A549 (cell line): ENCODE measurements at regions not wholly inside any gene's neighbourhood (a gene's known extent, or its start where the extent isn't known, plus 50 kb on each side); places are given as distances from the start of the nearest gene placed in this dataset.

Experiments
- ATAC-seq, 2 experiments: fragments of 200-7000 bp in 1 of 2; fragments of >200 bp in 1 of 2; cut with Nextera tagmentation in 1 of 2; cut with Tn5 transposase in 1 of 2; 3 replicates each; pipeline versions ENCODE4 v1.8.0 to v1.9.1; 2018 to 2020; ENCODE audit warnings: mild to moderate bottlenecking in 1 of 2, moderate library complexity in 1 of 2
- CTCF ChIA-PET: fragments of 300-600 bp; sonication (Branson Sonifier 250); formaldehyde crosslinking; extraction: SDS; loops from one replicate; lab custom pipeline; 2021; ENCODE audit warnings: antibody characterized with exemption, inconsistent platforms; lab: Yijun Ruan, JAX
- POLR2A ChIA-PET: fragments of 350-600 bp; formaldehyde crosslinking; extraction: SDS; loops from one replicate; lab custom pipeline; 2021; ENCODE audit warnings: antibody characterized with exemption, inconsistent platforms; lab: Yijun Ruan, JAX
- DNase-seq, 2 experiments: peaks; one replicate each; pipeline versions ENCODE4 v3.0.0 to v3.0.0-alpha.2; 2011 to 2016; ENCODE audit warnings: low read depth in 1 of 2, low spot score in 1 of 2
- FAIRE-seq: peaks from 2 replicates; lab custom pipeline; 2011; peaks lifted over from hg19 to GRCh38; lab: Jason Lieb, UNC
- H3K27ac ChIP-seq, 2 experiments: fragments of >200 bp; sonication (Bioruptor Twin); formaldehyde crosslinking; 3 replicates each; pipeline ENCODE4 v1.5.1; 2016 to 2017
- H3K4me1 ChIP-seq: fragments of >200 bp; sonication (Bioruptor Twin); formaldehyde crosslinking; 3 replicates; pipeline ENCODE4 v1.6.1; 2016
- H3K4me2 ChIP-seq: fragments of >200 bp; sonication (Bioruptor Twin); formaldehyde crosslinking; 3 replicates; pipeline ENCODE4 v1.6.1; 2016
- H3K4me3 ChIP-seq: fragments of >200 bp; sonication (Bioruptor Twin); formaldehyde crosslinking; 3 replicates; pipeline ENCODE4 v1.5.1; 2016
- H3K9me3 ChIP-seq: fragments of >200 bp; sonication (Bioruptor Twin); formaldehyde crosslinking; 3 replicates; pipeline ENCODE4 v1.6.1; 2016
- CBX8 ChIP-seq: fragments of 200-600 bp; sonication (generic); IDR thresholded peaks from 2 replicates; pipeline ENCODE4 v1.6.1; 2016
- CEBPB ChIP-seq, 2 experiments: fragments of >200 bp in 1 of 2; sonication (Bioruptor Twin) in 1 of 2; formaldehyde crosslinking in 1 of 2; IDR thresholded peaks; 2 replicates each; pipeline ENCODE4 v1.6.1; 2012 to 2016
- EHMT2 ChIP-seq: fragments of 200-600 bp; sonication (generic); IDR thresholded peaks from 2 replicates; pipeline ENCODE4 v1.6.1; 2016; ENCODE audit warnings: antibody characterized with exemption, low read depth, mild to moderate bottlenecking, moderate library complexity
- EP300 ChIP-seq, 2 experiments: fragments of >200 bp; sonication (Bioruptor Twin); formaldehyde crosslinking; IDR thresholded peaks; 2 replicates in 1 of 2; 3 replicates in 1 of 2; pipeline ENCODE4 v1.6.1; 2016 to 2017
- ESRRA ChIP-seq: fragments of 150-350 bp; IDR thresholded peaks from 2 replicates; pipeline ENCODE4 v1.6.1; 2014; ENCODE audit warnings: mild to moderate bottlenecking, low read length, borderline replicate concordance
- FOSL2 ChIP-seq, 2 experiments: fragments of 450-650 bp in 1 of 2; fragments of >200 bp in 1 of 2; sonication (Bioruptor Twin) in 1 of 2; formaldehyde crosslinking; IDR thresholded peaks; 2 replicates each; pipeline versions ENCODE4 v1.5.0 to v1.6.1; 2016 to 2020; ENCODE audit warnings: mild to moderate bottlenecking in 1 of 2, moderate library complexity in 1 of 2
- GATA3 ChIP-seq: IDR thresholded peaks from 2 replicates; pipeline ENCODE4 v1.6.1; 2012; ENCODE audit warnings: borderline replicate concordance
- HOXB13 ChIP-seq: fragments of 250-450 bp; sonication (Bioruptor Pico); IDR thresholded peaks from 2 replicates; pipeline ENCODE4 v1.5.0; 2020; ENCODE audit warnings: low read depth, mild to moderate bottlenecking, moderate library complexity
- JUN ChIP-seq, 2 experiments: fragments of >200 bp; sonication (Bioruptor Twin); formaldehyde crosslinking; IDR thresholded peaks; 2 replicates in 1 of 2; 3 replicates in 1 of 2; pipeline ENCODE4 v1.6.1; 2016 to 2017
- MYC ChIP-seq: IDR thresholded peaks from 2 replicates; pipeline ENCODE4 v1.6.1; 2012; ENCODE audit warnings: mild to moderate bottlenecking, inconsistent platforms, low read length, improper control_type of control experiment, borderline replicate concordance
- NFE2L2 ChIP-seq: fragments of 150-350 bp; conservative IDR thresholded peaks from 2 replicates; pipeline ENCODE4 v1.6.1; 2014; ENCODE audit warnings: low read length
- NR3C1 ChIP-seq: fragments of >200 bp; sonication (Bioruptor Twin); formaldehyde crosslinking; IDR thresholded peaks from 3 replicates; pipeline ENCODE4 v1.6.1; 2017
- POLR2AphosphoS2 ChIP-seq: conservative IDR thresholded peaks from 2 replicates; pipeline ENCODE4 v1.6.1; 2012; ENCODE audit warnings: low read length, improper control_type of control experiment, inconsistent platforms
- RCOR1 ChIP-seq: fragments of 150-350 bp; IDR thresholded peaks from 2 replicates; pipeline ENCODE4 v1.6.1; 2014; ENCODE audit warnings: antibody characterized with exemption, low read length, low read depth
- RNF2 ChIP-seq: fragments of 200-600 bp; sonication (generic); IDR thresholded peaks from 2 replicates; pipeline ENCODE4 v1.6.1; 2016; ENCODE audit warnings: low read depth, mild to moderate bottlenecking, antibody characterized with exemption, moderate library complexity, borderline replicate concordance
- SREBF2 ChIP-seq: fragments of 450-650 bp; IDR thresholded peaks from 2 replicates; pipeline ENCODE4 v1.6.1; 2014; ENCODE audit warnings: mild to moderate bottlenecking, moderate library complexity
- TP53 ChIP-seq: fragments of 250-450 bp; sonication (Bioruptor Pico); IDR thresholded peaks from 2 replicates; pipeline ENCODE4 v1.5.0; 2021; ENCODE audit warnings: mild to moderate bottlenecking, moderate library complexity
- ZSCAN20 ChIP-seq: fragments of 250-450 bp; sonication (Bioruptor Pico); IDR thresholded peaks from 2 replicates; pipeline ENCODE4 v1.8.0; 2022; ENCODE audit warnings: mild to moderate bottlenecking, moderate library complexity
- WGBS: methylation state at CpG from one replicate; pipeline ENCODE4 v1.1.6; 2017; ENCODE audit errors: missing lambda C conversion rate; 5-methylcytosine and 5-hydroxymethylcytosine counted together
- TF ChIP-seq, protein P1 (sequence below): fragments of >200 bp; sonication (Bioruptor Twin); formaldehyde crosslinking; IDR thresholded peaks from 3 replicates; pipeline ENCODE4 v1.6.1; 2016
- TF ChIP-seq, protein P2 (sequence below): IDR thresholded peaks from 2 replicates; pipeline ENCODE4 v1.6.1; 2012; ENCODE audit warnings: low read depth, borderline replicate concordance
- TF ChIP-seq, protein P3 (sequence below): fragments of 250-450 bp; sonication (Bioruptor Pico); IDR thresholded peaks from 2 replicates; pipeline ENCODE4 v1.5.0; 2021; ENCODE audit warnings: mild to moderate bottlenecking, moderate library complexity, borderline replicate concordance

GRCh38 chr2:239546541-239546940, 145.7 kb upstream of the HDAC4 start:
- H3K4me2 ChIP-seq = no peak overlapping the region
- ChIA-PET POLR2A (no interaction called here), CTCF (no interaction called here)
- TF ChIP-seq EP300 (IDR thresholded peaks at IDR 0.05) = no peak
- TF ChIP-seq, protein P1, sequence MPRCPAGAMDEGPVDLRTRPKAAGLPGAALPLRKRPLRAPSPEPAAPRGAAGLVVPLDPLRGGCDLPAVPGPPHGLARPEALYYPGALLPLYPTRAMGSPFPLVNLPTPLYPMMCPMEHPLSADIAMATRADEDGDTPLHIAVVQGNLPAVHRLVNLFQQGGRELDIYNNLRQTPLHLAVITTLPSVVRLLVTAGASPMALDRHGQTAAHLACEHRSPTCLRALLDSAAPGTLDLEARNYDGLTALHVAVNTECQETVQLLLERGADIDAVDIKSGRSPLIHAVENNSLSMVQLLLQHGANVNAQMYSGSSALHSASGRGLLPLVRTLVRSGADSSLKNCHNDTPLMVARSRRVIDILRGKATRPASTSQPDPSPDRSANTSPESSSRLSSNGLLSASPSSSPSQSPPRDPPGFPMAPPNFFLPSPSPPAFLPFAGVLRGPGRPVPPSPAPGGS = no peak
- TF ChIP-seq CBX8 = no peak
- TF ChIP-seq MYC = no peak
- H3K27ac ChIP-seq = no peak overlapping the region
- 21% methylated on average over 9 of the region's 9 CpGs for WGBS
- no peak overlapping the region for H3K4me3 ChIP-seq
- DNase-seq (no peak), ATAC-seq (no peak), FAIRE-seq (no peak)
- H3K4me1 ChIP-seq = no peaks in the 10 kb centered on the region
- H3K9me3 ChIP-seq = no peaks in the 10 kb centered on the region; the same call in 2 of the 3 replicates

GRCh38 chr2:239545741-239546392, 145.0 kb upstream of the HDAC4 start:
- Histone ChIP-seq H3K9me3 (peaks cover 3% of the 10 kb centered on the region; the same call in 1 of the 3 replicates), H3K4me3 (no peak overlapping the region), H3K4me2 (no peak overlapping the region), H3K4me1 (no peaks in the 10 kb centered on the region), H3K27ac (no peak overlapping the region)
- ChIA-PET POLR2A (no interaction called here), CTCF (interaction anchor here (1.0 kb wide), 1 partner anchor 9 kb away, joined by 3 read pairs; no protein-coding TSS in a partner anchor)
- ATAC-seq = no peak
- 38% methylated on average over 13 of the region's 14 CpGs for WGBS
- no peak for DNase-seq
- TF ChIP-seq, protein P2, sequence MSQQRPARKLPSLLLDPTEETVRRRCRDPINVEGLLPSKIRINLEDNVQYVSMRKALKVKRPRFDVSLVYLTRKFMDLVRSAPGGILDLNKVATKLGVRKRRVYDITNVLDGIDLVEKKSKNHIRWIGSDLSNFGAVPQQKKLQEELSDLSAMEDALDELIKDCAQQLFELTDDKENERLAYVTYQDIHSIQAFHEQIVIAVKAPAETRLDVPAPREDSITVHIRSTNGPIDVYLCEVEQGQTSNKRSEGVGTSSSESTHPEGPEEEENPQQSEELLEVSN = no peak
- TF ChIP-seq POLR2AphosphoS2 (no peak), NFE2L2 (no peak), JUN (IDR thresholded peaks at IDR 0.05) (no peak), TP53 (CRISPR knock-in tag) (no peak), HOXB13 (no peak), CEBPB (IDR thresholded peaks at IDR 0.05) (no peak), EP300 (IDR thresholded peaks at IDR 0.05) (no peak)
- FAIRE-seq = no peak

DNA sequence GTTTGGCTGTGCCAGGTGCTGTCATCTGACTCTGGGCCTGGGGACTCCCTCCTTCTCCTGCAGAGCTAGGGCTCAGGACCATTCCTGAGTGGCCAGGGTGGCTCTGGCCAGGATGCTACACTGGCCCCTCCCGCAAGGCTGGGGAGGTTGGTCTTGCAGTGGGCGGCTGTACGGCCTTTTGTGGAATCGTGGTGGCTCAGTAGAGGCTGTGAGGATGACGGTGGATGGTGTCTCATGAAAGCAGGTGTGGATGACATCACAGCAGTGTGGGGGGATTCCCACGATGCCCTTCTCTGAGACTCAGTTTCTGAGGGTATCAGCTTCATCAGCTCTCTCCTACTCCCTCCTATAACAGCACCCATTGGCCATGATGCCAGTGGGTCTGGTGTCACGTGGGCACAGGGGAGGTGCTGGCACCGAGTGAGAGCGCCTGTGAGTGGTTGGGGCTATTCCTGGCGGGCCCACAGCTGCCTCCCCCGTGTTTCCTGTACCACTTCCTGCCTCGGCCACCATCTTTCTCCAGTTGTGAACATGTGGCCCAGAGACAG, 144.2 kb upstream of the HDAC4 start:
- ATAC-seq (no peak), FAIRE-seq (no peak), DNase-seq (no peak)
- TF ChIP-seq, protein P2 = no peak
- TF ChIP-seq RCOR1 (no peak), TP53 (CRISPR knock-in tag) (no peak)
- H3K4me1 ChIP-seq = no peaks in the 10 kb centered on the region
- H3K4me2 ChIP-seq = no peak overlapping the region
- CTCF ChIA-PET = interaction anchor here (1.0 kb wide), 1 partner anchor 8 kb away, joined by 3 read pairs; no protein-coding TSS in a partner anchor
- POLR2A ChIA-PET = no interaction called here
- H3K4me3 ChIP-seq = no peak overlapping the region
- 46% methylated on average over 12 of the region's 12 CpGs for WGBS
- H3K9me3 ChIP-seq = peaks cover 3% of the 10 kb centered on the region; the same call in 1 of the 3 replicates
- no peak overlapping the region for H3K27ac ChIP-seq

DNA sequence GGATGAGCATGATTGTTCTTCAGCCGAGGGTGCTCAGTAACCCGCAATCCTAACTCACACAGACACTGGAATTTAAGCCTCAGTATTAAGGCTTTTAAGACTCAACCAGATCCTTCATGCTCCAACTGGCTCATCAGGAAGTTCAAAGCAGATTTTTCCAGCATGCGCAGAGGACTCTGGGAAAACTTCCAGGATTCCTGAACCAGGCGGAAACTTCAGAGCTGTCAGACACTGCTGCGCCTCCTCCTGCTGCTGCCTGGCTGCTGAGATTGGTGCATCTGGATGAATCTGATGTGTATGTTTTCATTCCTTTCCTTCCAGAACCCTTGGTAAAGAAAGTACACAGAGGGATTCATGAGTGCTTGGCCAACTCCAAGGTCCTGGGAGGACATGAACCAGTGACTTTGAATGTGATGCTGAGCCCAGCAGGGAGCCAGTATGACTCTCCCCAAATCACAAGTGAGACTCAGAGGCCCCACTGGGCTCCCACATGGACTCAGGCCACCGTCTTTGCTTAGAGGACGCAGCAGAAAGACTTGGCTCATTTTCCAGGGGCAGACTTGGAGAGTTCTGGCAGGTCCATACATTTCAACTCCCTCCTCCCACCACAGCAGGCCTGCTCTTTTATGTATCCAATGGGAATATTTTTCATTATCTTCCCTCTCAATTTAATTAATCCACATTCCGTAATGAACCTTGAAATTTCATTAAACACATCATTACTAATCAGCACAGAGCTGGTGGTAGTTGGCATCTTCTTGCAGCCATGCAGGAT, 143.5 kb upstream of the HDAC4 start:
- no peak overlapping the region for H3K27ac ChIP-seq
- H3K4me3 ChIP-seq = no peak overlapping the region
- no peak for FAIRE-seq
- no peak for ATAC-seq
- DNase-seq = no peak
- 54% methylated on average over 8 of the region's 8 CpGs for WGBS
- H3K4me2 ChIP-seq = no peak overlapping the region
- H3K4me1 ChIP-seq = no peaks in the 10 kb centered on the region
- POLR2A ChIA-PET = no interaction called here
- H3K9me3 ChIP-seq = peaks cover 3% of the 10 kb centered on the region; the same call in 1 of the 3 replicates
- CTCF ChIA-PET = no interaction called here
- TF ChIP-seq CEBPB (IDR thresholded peaks at IDR 0.05) (no peak), ESRRA (no peak), EP300 (IDR thresholded peaks at IDR 0.05) (no peak), CBX8 (no peak), RNF2 (no peak), JUN (IDR thresholded peaks at IDR 0.05) (no peak), SREBF2 (no peak), EHMT2 (no peak), FOSL2 (IDR thresholded peaks at IDR 0.05) (no peak), FOSL2 (CRISPR knock-in tag; IDR thresholded peaks at IDR 0.05) (no peak), NR3C1 (no peak), GATA3 (no peak), ZSCAN20 (CRISPR knock-in tag) (no peak)
- TF ChIP-seq, protein P1 = no peak
- TF ChIP-seq, protein P3, sequence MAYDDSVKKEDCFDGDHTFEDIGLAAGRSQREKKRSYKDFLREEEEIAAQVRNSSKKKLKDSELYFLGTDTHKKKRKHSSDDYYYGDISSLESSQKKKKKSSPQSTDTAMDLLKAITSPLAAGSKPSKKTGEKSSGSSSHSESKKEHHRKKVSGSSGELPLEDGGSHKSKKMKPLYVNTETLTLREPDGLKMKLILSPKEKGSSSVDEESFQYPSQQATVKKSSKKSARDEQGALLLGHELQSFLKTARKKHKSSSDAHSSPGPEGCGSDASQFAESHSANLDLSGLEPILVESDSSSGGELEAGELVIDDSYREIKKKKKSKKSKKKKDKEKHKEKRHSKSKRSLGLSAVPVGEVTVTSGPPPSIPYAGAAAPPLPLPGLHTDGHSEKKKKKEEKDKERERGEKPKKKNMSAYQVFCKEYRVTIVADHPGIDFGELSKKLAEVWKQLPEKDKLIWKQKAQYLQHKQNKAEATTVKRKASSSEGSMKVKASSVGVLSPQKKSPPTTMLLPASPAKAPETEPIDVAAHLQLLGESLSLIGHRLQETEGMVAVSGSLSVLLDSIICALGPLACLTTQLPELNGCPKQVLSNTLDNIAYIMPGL = no peak
